Psoas muscle (tissue), 7 donors: ENCODE measurements at regions not wholly inside any gene's neighbourhood (a gene's known extent, or its start where the extent isn't known, plus 50 kb on each side); places are given as distances from the start of the nearest gene placed in this dataset.
A peak's percentile ranks its signal among the peaks of the same experiment; 100 is the strongest.

ENCODE experiments used
- ATAC-seq, 4 donors: fragments of 200-7000 bp; cut with Tn5 transposase; one replicate each; pipeline ENCODE4 v1.9.1; 2020; ENCODE audit warnings: moderate library complexity in 3 of 4, mild to moderate bottlenecking in 2 of 4
- DNase-seq, 2 donors: peaks; one replicate each; pipeline ENCODE4 v3.0.0-alpha.2; 2020
- H3K27ac ChIP-seq: fragments of 200-600 bp; one replicate; pipeline ENCODE4 v1.8.0; 2022
- H3K27me3 ChIP-seq, 3 donors: fragments of 200-600 bp in 1 of 3; one replicate each; pipeline versions ENCODE4 v1.6.1 to v1.8.0; 2013 to 2022; ENCODE audit warnings: low read length in 2 of 3, mild to moderate bottlenecking in 2 of 3, moderate library complexity in 1 of 3; ENCODE audit not compliant: insufficient read depth in 3 of 3
- H3K36me3 ChIP-seq, 2 donors: fragments of 200-600 bp in 1 of 2; one replicate each; pipeline versions ENCODE4 v1.6.1 to v1.8.0; 2013 to 2022; ENCODE audit warnings: low read depth in 1 of 2, mild to moderate bottlenecking in 1 of 2, moderate library complexity in 1 of 2; ENCODE audit not compliant: insufficient read depth in 1 of 2
- H3K4me1 ChIP-seq: fragments of 200-600 bp; one replicate; pipeline ENCODE4 v1.8.0; 2022
- H3K4me3 ChIP-seq: fragments of 200-600 bp; one replicate; pipeline ENCODE4 v1.8.0; 2022; ENCODE audit warnings: mild to moderate bottlenecking
- H3K9me3 ChIP-seq: fragments of 200-600 bp; one replicate; pipeline ENCODE4 v1.8.0; 2022
- WGBS, 3 donors: extraction: QIAGEN DNeasy Blood & Tissue Kit; methylation state at CpG; one replicate each; pipeline versions ENCODE4 v1.1.6 to v1.1.7; 2013; 5-methylcytosine and 5-hydroxymethylcytosine counted together
- intact Hi-C, 2 donors: fragments of 100-400 bp; cut with DNase I; formaldehyde crosslinking; loops; one replicate each; pipeline versions ENCODE4 v1.11.0 to v1.14.2; 2022
- TF ChIP-seq, protein P1 (sequence below): fragments of 200-600 bp; IDR thresholded peaks from one replicate; pipeline ENCODE4 v1.8.0; 2022; ENCODE audit warnings: antibody characterized with exemption
- donor health status: healthy with polysubstance abuse.
- donor health status: DM: no; HTN: no; CAD: no; lungs with moderate emphysema.
- donor health status: Bipolar disorder and iron deficiency.
- donor health status: healthy.
- donor health status: DM: yes; HTN: yes; CAD: no.
- donor health status: DM: no; HTN: no; CAD: no.
- donor health status: DM: yes; HTN: yes; CAD: no.

DNA sequence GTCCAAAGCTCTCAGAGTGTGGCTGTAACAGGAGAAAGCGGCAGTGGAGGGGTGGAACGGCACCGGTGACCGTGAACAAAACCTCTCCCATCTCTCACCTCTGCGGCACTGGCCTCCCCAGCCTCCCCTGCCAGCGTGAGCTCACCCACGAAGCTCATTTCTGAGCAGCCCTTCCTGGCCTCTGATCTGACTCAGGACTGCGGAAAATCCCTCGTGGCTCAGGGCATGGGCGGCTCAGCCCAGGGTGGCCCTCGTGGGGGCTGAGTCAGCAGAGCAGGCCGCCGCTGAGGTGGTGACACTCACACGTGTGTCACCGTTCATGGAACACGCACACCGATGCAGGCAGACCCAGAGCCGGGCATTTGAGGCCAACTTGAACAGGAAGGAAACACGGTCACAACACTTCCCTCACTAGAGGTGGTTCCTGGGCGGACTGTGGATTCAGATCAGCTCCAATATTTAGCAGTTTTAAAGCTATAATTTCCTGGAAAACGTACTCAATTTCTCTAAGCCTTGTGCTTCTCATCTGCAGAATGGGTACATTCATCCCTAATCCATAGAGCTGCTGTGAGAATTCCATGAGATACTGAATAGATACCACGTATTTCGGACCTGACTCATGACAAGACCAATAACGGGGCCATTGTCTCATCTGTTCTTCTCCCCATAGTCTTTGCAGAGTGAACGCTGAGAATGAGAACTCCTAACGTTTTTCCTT lies 115.0 kb upstream of the TMPRSS2 start:
- intact Hi-C loops: no loop called here
- H3K36me3 ChIP-seq: no peaks in the 10 kb centered on the region
- DNase-seq (no peak), ATAC-seq (no peak)
- TF ChIP-seq, protein P1, sequence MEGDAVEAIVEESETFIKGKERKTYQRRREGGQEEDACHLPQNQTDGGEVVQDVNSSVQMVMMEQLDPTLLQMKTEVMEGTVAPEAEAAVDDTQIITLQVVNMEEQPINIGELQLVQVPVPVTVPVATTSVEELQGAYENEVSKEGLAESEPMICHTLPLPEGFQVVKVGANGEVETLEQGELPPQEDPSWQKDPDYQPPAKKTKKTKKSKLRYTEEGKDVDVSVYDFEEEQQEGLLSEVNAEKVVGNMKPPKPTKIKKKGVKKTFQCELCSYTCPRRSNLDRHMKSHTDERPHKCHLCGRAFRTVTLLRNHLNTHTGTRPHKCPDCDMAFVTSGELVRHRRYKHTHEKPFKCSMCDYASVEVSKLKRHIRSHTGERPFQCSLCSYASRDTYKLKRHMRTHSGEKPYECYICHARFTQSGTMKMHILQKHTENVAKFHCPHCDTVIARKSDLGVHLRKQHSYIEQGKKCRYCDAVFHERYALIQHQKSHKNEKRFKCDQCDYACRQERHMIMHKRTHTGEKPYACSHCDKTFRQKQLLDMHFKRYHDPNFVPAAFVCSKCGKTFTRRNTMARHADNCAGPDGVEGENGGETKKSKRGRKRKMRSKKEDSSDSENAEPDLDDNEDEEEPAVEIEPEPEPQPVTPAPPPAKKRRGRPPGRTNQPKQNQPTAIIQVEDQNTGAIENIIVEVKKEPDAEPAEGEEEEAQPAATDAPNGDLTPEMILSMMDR: no peak
- H3K4me1 ChIP-seq: no peaks in the 10 kb centered on the region
- WGBS, 3 donors: 77 to 82% (median 79%) methylated on average over 26 of the region's 26 CpGs
- no peak overlapping the region for H3K27ac ChIP-seq
- no peaks in the 10 kb centered on the region for H3K9me3 ChIP-seq
- peaks cover 0 to 17% (median 4%) of the 10 kb centered on the region in 3 donors for H3K27me3 ChIP-seq
- no peak overlapping the region for H3K4me3 ChIP-seq

DNA sequence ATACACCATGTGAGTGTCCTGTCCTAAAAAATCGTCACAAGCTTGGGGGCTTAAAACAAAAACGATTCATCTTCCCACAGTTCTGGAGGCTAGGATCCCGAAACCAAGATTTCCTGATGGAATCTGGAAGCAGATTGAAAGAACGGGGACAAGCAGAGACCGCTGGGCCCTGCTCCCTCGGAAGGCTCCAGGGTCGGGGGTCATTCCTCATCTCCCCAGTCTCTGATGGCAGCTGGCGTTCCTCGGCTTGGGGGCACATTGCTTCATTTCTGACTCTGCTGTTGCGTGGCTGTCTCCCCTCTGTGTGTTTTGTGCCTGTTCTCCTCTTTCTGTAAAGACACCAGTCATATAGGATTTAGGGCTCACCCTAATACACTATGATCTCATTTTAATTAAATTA lies 114.2 kb upstream of the TMPRSS2 start:
- no peaks in the 10 kb centered on the region for H3K36me3 ChIP-seq
- H3K27ac ChIP-seq: no peak overlapping the region
- ATAC-seq (no peak), DNase-seq (no peak)
- intact Hi-C loops: no loop called here
- H3K4me1 ChIP-seq: no peaks in the 10 kb centered on the region
- no peaks in the 10 kb centered on the region for H3K9me3 ChIP-seq
- whole genome bisulfite sequencing, 3 donors: 88 to 92% (median 91%) methylated on average over 10 of the region's 10 CpGs
- TF ChIP-seq, protein P1: no peak
- H3K27me3 ChIP-seq: peaks cover 0 to 17% (median 4%) of the 10 kb centered on the region in 3 donors
- H3K4me3 ChIP-seq: no peak overlapping the region

- TF ChIP-seq, protein P1: no peak
- no peak overlapping the region for H3K4me3 ChIP-seq
- H3K27ac ChIP-seq: no peak overlapping the region
- no peaks in the 10 kb centered on the region for H3K9me3 ChIP-seq
- peaks cover 0 to 17% (median 4%) of the 10 kb centered on the region in 3 donors for H3K27me3 ChIP-seq
- no peaks in the 10 kb centered on the region for H3K4me1 ChIP-seq
- ATAC-seq (no peak), DNase-seq (peak in 1 of 2 donors; percentile 29)
- H3K36me3 ChIP-seq: no peaks in the 10 kb centered on the region
- intact Hi-C loops: no loop called here
- 31 to 52% (median 33%) methylated on average over 10 of the region's 10 CpGs for WGBS, 3 donors
Measured at GRCh38 chr21:41621513-41621912, 113.6 kb upstream of the TMPRSS2 start.

DNA sequence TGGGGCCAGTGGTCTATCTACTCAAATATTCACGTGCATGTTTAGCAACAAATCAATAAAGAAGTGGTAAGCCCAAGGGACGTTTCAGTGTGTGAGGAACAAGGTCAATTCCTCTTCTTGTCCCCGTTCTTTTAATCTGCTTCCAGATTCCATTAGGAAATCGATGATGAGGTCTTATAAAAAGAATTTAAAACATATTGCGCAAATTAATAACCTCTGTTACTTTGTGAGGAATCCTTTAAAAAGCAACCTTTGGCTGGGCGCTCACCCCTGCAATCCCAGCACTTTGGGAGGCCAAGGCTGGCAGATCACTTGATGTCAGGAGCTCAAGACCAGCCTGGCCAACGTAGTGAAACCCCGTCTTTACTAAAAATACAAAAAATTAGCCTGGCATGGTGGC lies 113.0 kb upstream of the TMPRSS2 start:
- no peak for DNase-seq
- H3K27me3 ChIP-seq: peaks cover 0 to 17% (median 4%) of the 10 kb centered on the region in 3 donors
- WGBS, 3 donors: 48 to 71% (median 49%) methylated on average over 8 of the region's 8 CpGs
- TF ChIP-seq, protein P1: no peak
- intact Hi-C loops: no loop called here
- peak in 1 of 4 donors; percentile 22 for ATAC-seq
- no peaks in the 10 kb centered on the region for H3K36me3 ChIP-seq
- no peaks in the 10 kb centered on the region for H3K4me1 ChIP-seq
- H3K27ac ChIP-seq: no peak overlapping the region
- no peaks in the 10 kb centered on the region for H3K9me3 ChIP-seq
- no peak overlapping the region for H3K4me3 ChIP-seq

- Histone ChIP-seq H3K4me3 (no peak overlapping the region), H3K9me3 (no peaks in the 10 kb centered on the region), H3K36me3 (no peaks in the 10 kb centered on the region), H3K27me3 (peaks cover 0 to 17% (median 4%) of the 10 kb centered on the region in 3 donors), H3K4me1 (no peaks in the 10 kb centered on the region), H3K27ac (no peak overlapping the region)
- intact Hi-C loops: no loop called here
- TF ChIP-seq, protein P1: no peak
- 52 to 74% (median 59%) methylated on average over 6 of the region's 6 CpGs for WGBS, 3 donors
- ATAC-seq (no peak), DNase-seq (no peak)
Measured at GRCh38 chr21:41620541-41620940, 112.6 kb upstream of the TMPRSS2 start.
